ENCODE measurements at regions not wholly inside any gene's neighbourhood (a gene's known extent, or its start where the extent isn't known, plus 50 kb on each side); places are given as distances from the start of the nearest gene placed in this dataset.

DNA sequence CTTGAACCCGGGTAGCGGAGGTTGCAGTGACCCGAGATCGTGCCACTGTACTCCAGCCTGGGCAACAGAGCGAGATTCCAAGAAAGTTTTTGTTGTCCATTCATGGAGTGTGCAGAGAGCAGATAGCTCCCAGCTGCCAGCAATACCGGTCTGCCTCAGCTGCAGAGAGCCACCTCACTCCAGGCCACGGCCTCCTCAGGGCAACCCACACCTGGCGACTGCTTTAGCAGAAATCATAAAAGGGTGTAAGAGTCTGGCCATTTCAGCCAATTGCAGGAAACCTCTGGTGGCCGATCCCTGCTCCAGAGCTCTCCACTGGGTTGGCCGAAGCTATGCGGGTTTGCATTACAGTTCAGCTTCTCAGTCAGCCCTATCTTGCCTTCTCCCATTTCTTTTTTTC, 227.4 kb upstream of the BCOR start:
- POLR2A ChIA-PET, result no interaction called here
- no peaks in the 10 kb centered on the region for H4K20me1 ChIP-seq (ENCODE audit: control insufficient read depth, insufficient read depth, low read length, poor library complexity, severe bottlenecking)
- H3K27ac ChIP-seq (ENCODE audit: low read length in 2 of 2), result no peak overlapping the region
- 94% methylated on average over 10 of the region's 11 CpGs for WGBS (ENCODE audit: insufficient coverage)
- ATAC-seq (ENCODE audit: low read depth) (no peak), DNase-seq (no peak)
- no peak overlapping the region for H3K4me3 ChIP-seq (ENCODE audit: control extremely low read depth in 1 of 5, extremely low read depth in 1 of 5, insufficient read depth in 1 of 5, low read depth in 2 of 5, low read length in 4 of 5)
- intact Hi-C loops (cut with micrococcal nuclease), result no loop called here
- H3K4me1 ChIP-seq (ENCODE audit: control insufficient read depth in 2 of 2, insufficient read depth in 2 of 2, low read length in 2 of 2), result no peaks in the 10 kb centered on the region
- no peak for TF ChIP-seq EZH2 (IDR thresholded peaks at IDR 0.05; ENCODE audit: borderline replicate concordance, insufficient read depth, low read depth, low read length, poor library complexity, severe bottlenecking)
- TF ChIP-seq, protein P1, sequence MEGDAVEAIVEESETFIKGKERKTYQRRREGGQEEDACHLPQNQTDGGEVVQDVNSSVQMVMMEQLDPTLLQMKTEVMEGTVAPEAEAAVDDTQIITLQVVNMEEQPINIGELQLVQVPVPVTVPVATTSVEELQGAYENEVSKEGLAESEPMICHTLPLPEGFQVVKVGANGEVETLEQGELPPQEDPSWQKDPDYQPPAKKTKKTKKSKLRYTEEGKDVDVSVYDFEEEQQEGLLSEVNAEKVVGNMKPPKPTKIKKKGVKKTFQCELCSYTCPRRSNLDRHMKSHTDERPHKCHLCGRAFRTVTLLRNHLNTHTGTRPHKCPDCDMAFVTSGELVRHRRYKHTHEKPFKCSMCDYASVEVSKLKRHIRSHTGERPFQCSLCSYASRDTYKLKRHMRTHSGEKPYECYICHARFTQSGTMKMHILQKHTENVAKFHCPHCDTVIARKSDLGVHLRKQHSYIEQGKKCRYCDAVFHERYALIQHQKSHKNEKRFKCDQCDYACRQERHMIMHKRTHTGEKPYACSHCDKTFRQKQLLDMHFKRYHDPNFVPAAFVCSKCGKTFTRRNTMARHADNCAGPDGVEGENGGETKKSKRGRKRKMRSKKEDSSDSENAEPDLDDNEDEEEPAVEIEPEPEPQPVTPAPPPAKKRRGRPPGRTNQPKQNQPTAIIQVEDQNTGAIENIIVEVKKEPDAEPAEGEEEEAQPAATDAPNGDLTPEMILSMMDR (IDR thresholded peaks at IDR 0.05), result no peak
- Mint-ChIP-seq H3K4me3 (no peak overlapping the region), H3K27me3 (no peaks in the 10 kb centered on the region), H3K4me1 (no peaks in the 10 kb centered on the region), H3K27ac (no peak overlapping the region), H3K9me3 (ENCODE audit: insufficient read depth) (peaks cover 10% of the 10 kb centered on the region)
- CTCF ChIA-PET, result no interaction called here
- no peaks in the 10 kb centered on the region for H3K36me3 ChIP-seq (replicated peaks in 1 of 2; ENCODE audit: control extremely low read depth in 1 of 2, control insufficient read depth in 1 of 2, extremely low read depth in 1 of 2, insufficient read depth in 2 of 2, low read length in 1 of 2)
- H3K79me2 ChIP-seq (ENCODE audit: control insufficient read depth, insufficient read depth, low read length), result no peaks in the 10 kb centered on the region
- no peaks in the 10 kb centered on the region for H3K27me3 ChIP-seq (replicated peaks in 1 of 4; ENCODE audit: control extremely low read depth in 1 of 4, control insufficient read depth in 3 of 4, insufficient read depth in 4 of 4, low read length in 3 of 4)
- peaks cover 0 to 2% (median 0%) of the 10 kb centered on the region in 3 donors for H3K9me3 ChIP-seq (ENCODE audit: control extremely low read depth in 1 of 3, control insufficient read depth in 2 of 3, insufficient read depth in 1 of 3, low read length in 2 of 3)
- no peak overlapping the region for H2AFZ ChIP-seq (ENCODE audit: insufficient read depth, low read depth, low read length, poor library complexity, severe bottlenecking)
- H3K9ac ChIP-seq (ENCODE audit: low read length), result no peak overlapping the region
- no peak overlapping the region for H3K4me2 ChIP-seq (replicated peaks; ENCODE audit: low read depth, low read length, poor library complexity, severe bottlenecking)

DNA sequence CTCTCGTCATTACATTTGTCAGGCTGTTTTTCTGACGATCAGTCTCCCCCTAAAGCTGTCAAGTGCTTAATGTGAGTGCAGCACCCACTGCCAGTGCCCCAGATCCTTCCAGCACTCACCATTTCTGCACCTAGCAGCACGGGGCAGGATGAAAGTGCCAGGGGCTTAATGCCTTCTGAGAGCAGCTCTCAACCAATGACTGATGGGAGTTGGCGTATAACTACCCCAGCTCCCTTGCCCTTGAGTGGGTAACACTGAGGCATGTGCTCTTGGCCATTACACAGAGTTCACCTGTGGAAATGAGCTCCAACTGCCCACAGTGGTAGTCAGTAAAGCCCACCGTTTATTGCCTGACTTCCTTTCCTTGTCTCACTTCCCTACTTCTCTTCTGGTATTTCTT, 226.2 kb upstream of the BCOR start:
- Histone ChIP-seq H3K4me3 (ENCODE audit: control extremely low read depth in 1 of 5, extremely low read depth in 1 of 5, insufficient read depth in 1 of 5, low read depth in 2 of 5, low read length in 4 of 5) (no peak overlapping the region), H3K27me3 (replicated peaks in 1 of 4; ENCODE audit: control extremely low read depth in 1 of 4, control insufficient read depth in 3 of 4, insufficient read depth in 4 of 4, low read length in 3 of 4) (no peaks in the 10 kb centered on the region), H3K27ac (ENCODE audit: low read length in 2 of 2) (no peak overlapping the region), H3K9ac (ENCODE audit: low read length) (no peak overlapping the region), H4K20me1 (ENCODE audit: control insufficient read depth, insufficient read depth, low read length, poor library complexity, severe bottlenecking) (no peaks in the 10 kb centered on the region), H2AFZ (ENCODE audit: insufficient read depth, low read depth, low read length, poor library complexity, severe bottlenecking) (no peak overlapping the region), H3K9me3 (ENCODE audit: control extremely low read depth in 1 of 3, control insufficient read depth in 2 of 3, insufficient read depth in 1 of 3, low read length in 2 of 3) (peaks cover 0 to 2% (median 2%) of the 10 kb centered on the region in 3 donors), H3K36me3 (replicated peaks in 1 of 2; ENCODE audit: control extremely low read depth in 1 of 2, control insufficient read depth in 1 of 2, extremely low read depth in 1 of 2, insufficient read depth in 2 of 2, low read length in 1 of 2) (no peaks in the 10 kb centered on the region), H3K4me2 (replicated peaks; ENCODE audit: low read depth, low read length, poor library complexity, severe bottlenecking) (no peak overlapping the region), H3K79me2 (ENCODE audit: control insufficient read depth, insufficient read depth, low read length) (no peaks in the 10 kb centered on the region), H3K4me1 (ENCODE audit: control insufficient read depth in 2 of 2, insufficient read depth in 2 of 2, low read length in 2 of 2) (no peaks in the 10 kb centered on the region)
- CTCF ChIA-PET, result interaction anchor here (0.6 kb wide), 2 partner anchors 529 to 1369 kb away, joined by 3 read pairs; no protein-coding TSS in a partner anchor
- POLR2A ChIA-PET, result no interaction called here
- peaks cover 12% of the 10 kb centered on the region for H3K9me3 Mint-ChIP-seq (ENCODE audit: insufficient read depth)
- H3K4me1 Mint-ChIP-seq, result no peaks in the 10 kb centered on the region
- intact Hi-C loops (cut with micrococcal nuclease), result no loop called here
- H3K27me3 Mint-ChIP-seq, result no peaks in the 10 kb centered on the region
- ATAC-seq (ENCODE audit: low read depth) (no peak), DNase-seq (no peak)
- no peak overlapping the region for H3K27ac Mint-ChIP-seq
- H3K4me3 Mint-ChIP-seq, result no peak overlapping the region
- WGBS (ENCODE audit: insufficient coverage), result 93% methylated on average over 3 of the region's 5 CpGs
- TF ChIP-seq, protein P1 (IDR thresholded peaks at IDR 0.05), result no peak
- no peak for TF ChIP-seq EZH2 (IDR thresholded peaks at IDR 0.05; ENCODE audit: borderline replicate concordance, insufficient read depth, low read depth, low read length, poor library complexity, severe bottlenecking)
